ENCODE measurements at regions not wholly inside any gene's neighbourhood (a gene's known extent, or its start where the extent isn't known, plus 50 kb on each side); places are given as distances from the start of the nearest gene placed in this dataset.
"Not testable (repeated sequence)": the region's sequence is repeated elsewhere in the genome, so short reads cannot be mapped to it uniquely, and the experiment has no call there.

GRCh38 chr21:38088916-38089762 is 167.7 kb upstream of the KCNJ15 start:
- H3K36me3 ChIP-seq (ENCODE audit: control insufficient read depth, insufficient read depth, low read length): no peaks in the 10 kb centered on the region
- H3K4me3 ChIP-seq (ENCODE audit: low read depth, low read length): no peak overlapping the region
- no peak for TF ChIP-seq CTCF (IDR thresholded peaks at IDR 0.05; ENCODE audit: insufficient read depth, low read length, poor library complexity, severe bottlenecking)
- no peak for DNase-seq (ENCODE audit: low read depth)
- H3K27me3 ChIP-seq (ENCODE audit: control insufficient read depth, insufficient read depth, low read length): no peaks in the 10 kb centered on the region

DNA sequence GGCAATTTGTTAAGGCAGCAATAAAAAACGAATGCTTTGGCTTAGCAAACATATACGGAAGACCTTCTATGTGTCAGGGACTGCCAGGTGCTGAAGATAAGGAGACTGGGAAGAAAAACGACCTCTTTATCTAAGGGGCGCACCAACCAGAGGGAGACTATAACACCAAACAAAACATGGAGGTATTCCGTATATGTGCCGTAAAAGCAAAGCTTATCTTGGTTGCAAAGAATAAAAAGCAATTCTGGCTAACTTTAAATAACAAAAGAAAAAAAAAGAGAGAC is 167.1 kb upstream of the KCNJ15 start:
- no peak for DNase-seq (ENCODE audit: low read depth)
- no peak for TF ChIP-seq CTCF (IDR thresholded peaks at IDR 0.05; ENCODE audit: insufficient read depth, low read length, poor library complexity, severe bottlenecking)
- no peaks in the 10 kb centered on the region for H3K36me3 ChIP-seq (ENCODE audit: control insufficient read depth, insufficient read depth, low read length)

GRCh38 chr21:38091061-38091460 is 165.7 kb upstream of the KCNJ15 start:
- H3K27me3 ChIP-seq (ENCODE audit: control insufficient read depth, insufficient read depth, low read length); DNase-seq (ENCODE audit: low read depth); H3K36me3 ChIP-seq (ENCODE audit: control insufficient read depth, insufficient read depth, low read length); H3K4me3 ChIP-seq (ENCODE audit: low read depth, low read length): not testable (repeated sequence)

More for the DNA sequence above, 167.1 kb upstream of the KCNJ15 start:
- H3K27me3 ChIP-seq (ENCODE audit: control insufficient read depth, insufficient read depth, low read length): no peaks in the 10 kb centered on the region
- no peak overlapping the region for H3K4me3 ChIP-seq (ENCODE audit: low read depth, low read length)

DNA sequence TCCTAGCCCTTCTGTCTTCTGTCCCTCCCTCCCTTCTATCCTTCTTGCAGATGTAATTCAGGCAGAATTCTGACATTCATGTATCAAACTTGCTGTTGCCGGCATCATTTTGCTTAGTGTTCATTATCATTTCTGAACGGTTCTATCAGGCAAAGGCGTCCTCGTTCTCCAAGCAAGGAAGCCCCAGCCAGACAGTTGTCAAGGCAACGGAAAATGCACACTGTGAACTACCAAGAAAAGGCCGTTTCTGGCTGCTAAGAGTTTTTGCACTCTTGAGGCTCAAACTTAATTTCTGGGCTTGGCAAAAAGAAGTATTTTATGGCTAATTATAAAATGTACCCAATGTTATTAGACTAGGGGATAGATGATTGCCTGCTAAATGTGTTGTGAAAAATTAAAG is 164.7 kb upstream of the KCNJ15 start:
- H3K4me3 ChIP-seq (ENCODE audit: low read depth, low read length): no peak overlapping the region
- DNase-seq (ENCODE audit: low read depth): no peak
- no peak for TF ChIP-seq CTCF (IDR thresholded peaks at IDR 0.05; ENCODE audit: insufficient read depth, low read length, poor library complexity, severe bottlenecking)
- no peaks in the 10 kb centered on the region for H3K27me3 ChIP-seq (ENCODE audit: control insufficient read depth, insufficient read depth, low read length)
- no peaks in the 10 kb centered on the region for H3K36me3 ChIP-seq (ENCODE audit: control insufficient read depth, insufficient read depth, low read length)

- no peaks in the 10 kb centered on the region for H3K36me3 ChIP-seq (ENCODE audit: control insufficient read depth, insufficient read depth, low read length)
- no peak overlapping the region for H3K4me3 ChIP-seq (ENCODE audit: low read depth, low read length)
- TF ChIP-seq CTCF (IDR thresholded peaks at IDR 0.05; ENCODE audit: insufficient read depth, low read length, poor library complexity, severe bottlenecking): no peak
- peak; percentile 70 for DNase-seq (ENCODE audit: low read depth)
- H3K27me3 ChIP-seq (ENCODE audit: control insufficient read depth, insufficient read depth, low read length): no peaks in the 10 kb centered on the region
Observed at GRCh38 chr21:38095220-38095619, 161.6 kb upstream of the KCNJ15 start.

DNA sequence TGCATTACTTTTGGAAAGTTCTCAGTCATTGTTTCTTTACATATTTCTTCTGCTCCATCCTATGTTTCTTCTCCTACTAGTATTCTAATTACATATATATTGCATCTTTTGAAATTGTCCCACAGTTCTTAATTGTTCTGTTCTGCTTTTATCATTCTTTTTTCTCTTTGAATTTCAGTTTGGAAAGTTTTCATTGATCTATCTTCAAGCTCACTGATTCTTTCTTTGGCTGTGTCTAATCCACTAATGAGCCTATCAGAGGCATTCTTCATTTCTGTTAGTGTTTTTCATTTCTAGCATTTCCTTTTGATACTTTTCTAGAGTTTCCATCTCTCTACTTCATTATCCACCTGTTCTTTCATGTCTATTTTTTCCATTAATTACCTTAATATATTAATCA is 159.0 kb upstream of the KCNJ15 start:
- Histone ChIP-seq H3K36me3 (ENCODE audit: control insufficient read depth, insufficient read depth, low read length) (no peaks in the 10 kb centered on the region), H3K4me3 (ENCODE audit: low read depth, low read length) (no peak overlapping the region), H3K27me3 (ENCODE audit: control insufficient read depth, insufficient read depth, low read length) (no peaks in the 10 kb centered on the region)
- no peak for DNase-seq (ENCODE audit: low read depth)
- TF ChIP-seq CTCF (IDR thresholded peaks at IDR 0.05; ENCODE audit: insufficient read depth, low read length, poor library complexity, severe bottlenecking): no peak
